CD4-positive, alpha-beta T cell treated with Interleukin-6 at 100 ng/mL for 8 hours (primary cell): ENCODE measurements at regions not wholly inside any gene's neighbourhood (a gene's known extent, or its start where the extent isn't known, plus 50 kb on each side); places are given as distances from the start of the nearest gene placed in this dataset.
A peak's percentile ranks its signal among the peaks of the same experiment; 100 is the strongest.

ENCODE experiments used
- DNase-seq: peaks from one replicate; pipeline ENCODE4 v3.0.0-alpha.2; 2020; ENCODE audit warnings: mixed read lengths, low spot score

- no peak for DNase-seq
These were observed 119.8 kb upstream of the SLC25A33 start for GRCh38 chr1:9419369-9420041.

- no peak for DNase-seq
These were observed 118.3 kb upstream of the SLC25A33 start for GRCh38 chr1:9420835-9421532.

DNA sequence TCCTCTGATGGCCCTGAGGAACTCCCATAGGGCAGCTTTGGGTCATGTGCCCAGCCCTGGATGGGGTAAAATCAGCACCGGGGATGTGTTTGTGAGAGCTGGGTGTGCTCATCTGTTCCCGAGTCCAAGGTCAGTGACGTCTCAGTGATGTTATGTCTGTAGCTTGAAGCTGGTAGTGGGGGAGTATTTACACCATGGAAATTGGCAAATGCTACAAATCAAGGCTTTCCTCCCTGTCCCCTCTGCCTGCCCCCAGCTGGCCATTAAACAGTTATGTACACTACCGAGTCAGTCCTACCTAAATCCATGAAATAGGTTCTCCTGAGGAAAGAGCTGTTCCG is 117.8 kb upstream of the SLC25A33 start:
- DNase-seq, result no peak

GRCh38 chr1:9422321-9422720 is 116.9 kb upstream of the SLC25A33 start:
- no peak for DNase-seq

DNA sequence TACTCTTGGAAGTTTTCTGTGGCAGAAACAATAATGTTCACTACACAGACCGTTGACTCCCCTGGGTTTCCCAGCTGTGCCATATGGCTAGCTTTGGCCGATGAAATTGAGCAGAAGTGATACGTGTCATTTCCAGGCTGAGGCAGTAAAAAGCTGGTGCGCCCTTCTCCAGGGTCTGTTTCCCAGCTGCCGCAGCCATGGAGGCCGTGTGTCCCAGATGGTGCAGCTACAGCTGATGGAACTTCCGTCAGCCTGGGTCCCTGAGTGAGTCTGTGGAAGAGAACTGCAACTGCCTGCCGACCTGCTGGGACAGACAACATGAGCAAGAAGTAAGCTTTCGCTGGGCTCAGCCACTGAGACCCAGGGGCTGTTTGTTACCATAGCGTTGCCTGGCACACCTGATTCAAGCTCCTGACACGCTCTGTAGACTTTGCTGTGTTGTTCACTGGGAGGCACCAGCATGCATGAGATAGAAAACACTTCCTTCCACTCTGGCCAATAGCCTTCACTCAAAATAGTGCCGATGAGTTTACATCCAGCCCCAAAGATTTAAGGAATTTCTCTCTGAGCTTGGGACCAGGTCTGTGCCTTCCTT is 116.3 kb upstream of the SLC25A33 start:
- no peak for DNase-seq

GRCh38 chr1:9424261-9424660 is 115.0 kb upstream of the SLC25A33 start:
- DNase-seq, result no peak

DNA sequence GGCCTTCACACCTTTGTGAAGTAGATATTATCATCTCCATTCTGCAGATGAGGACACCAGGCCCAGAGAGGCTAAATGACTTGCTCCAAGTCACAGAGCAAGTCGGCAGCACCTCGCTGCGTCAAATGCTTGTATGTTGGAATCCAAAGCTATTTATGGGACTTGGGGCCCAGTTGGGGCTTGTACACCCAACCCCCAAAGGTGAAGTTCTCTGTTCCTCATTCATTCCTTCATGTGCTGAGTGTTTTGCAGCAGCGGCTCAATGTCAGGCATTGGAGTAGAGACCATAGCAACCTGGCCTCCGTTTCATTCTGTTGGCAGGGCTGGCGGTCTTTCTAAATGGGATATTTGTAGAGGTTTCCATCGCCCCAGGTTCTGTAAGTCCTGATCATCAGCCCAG is 113.4 kb upstream of the SLC25A33 start:
- DNase-seq, result no peak

DNA sequence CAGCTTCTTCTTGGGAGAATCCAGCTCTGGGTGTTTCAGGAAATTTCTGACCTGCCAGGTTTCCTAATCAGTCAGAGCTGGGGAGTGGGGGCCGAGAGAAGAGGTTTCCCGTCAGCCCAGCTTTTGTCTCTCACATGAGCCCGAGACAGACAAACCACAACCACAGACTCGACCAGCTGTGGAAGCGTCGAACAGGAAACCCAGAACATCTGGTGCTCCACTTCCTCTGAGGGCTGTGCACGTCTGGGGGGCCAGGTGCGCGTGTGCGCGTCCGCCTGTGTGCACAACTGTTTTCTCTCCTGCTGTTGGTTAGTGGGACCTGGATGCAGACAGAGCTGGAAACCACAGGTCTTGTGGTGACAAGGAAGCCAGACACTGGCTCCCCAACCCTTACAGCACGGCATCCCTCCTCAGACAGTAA is 113.0 kb upstream of the SLC25A33 start:
- DNase-seq, result peak; percentile 90

DNA sequence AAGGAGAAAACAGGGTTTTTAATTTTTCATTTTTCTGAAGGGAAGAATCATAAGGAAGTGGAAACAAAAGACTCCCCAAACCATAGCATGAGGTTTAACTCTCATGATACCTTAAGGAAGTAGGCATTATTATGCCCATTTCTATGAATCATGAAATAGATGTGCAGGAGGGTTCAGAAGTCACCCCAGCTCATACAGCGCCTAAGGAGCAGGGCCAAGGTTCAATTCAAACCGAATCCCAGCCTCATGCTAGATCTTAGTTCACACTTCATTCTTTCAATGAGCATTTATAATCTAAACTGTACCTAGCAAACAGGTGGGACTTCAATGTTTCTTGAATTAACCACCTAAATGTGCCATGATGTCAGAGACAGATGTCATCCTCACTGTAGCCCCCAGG is 111.9 kb upstream of the SLC25A33 start:
- DNase-seq, result no peak

- DNase-seq, result peak; percentile 99
These were observed 110.5 kb upstream of the SLC25A33 start for GRCh38 chr1:9428601-9429341.

GRCh38 chr1:9429342-9429711 is 109.9 kb upstream of the SLC25A33 start:
- DNase-seq, result no peak

DNA sequence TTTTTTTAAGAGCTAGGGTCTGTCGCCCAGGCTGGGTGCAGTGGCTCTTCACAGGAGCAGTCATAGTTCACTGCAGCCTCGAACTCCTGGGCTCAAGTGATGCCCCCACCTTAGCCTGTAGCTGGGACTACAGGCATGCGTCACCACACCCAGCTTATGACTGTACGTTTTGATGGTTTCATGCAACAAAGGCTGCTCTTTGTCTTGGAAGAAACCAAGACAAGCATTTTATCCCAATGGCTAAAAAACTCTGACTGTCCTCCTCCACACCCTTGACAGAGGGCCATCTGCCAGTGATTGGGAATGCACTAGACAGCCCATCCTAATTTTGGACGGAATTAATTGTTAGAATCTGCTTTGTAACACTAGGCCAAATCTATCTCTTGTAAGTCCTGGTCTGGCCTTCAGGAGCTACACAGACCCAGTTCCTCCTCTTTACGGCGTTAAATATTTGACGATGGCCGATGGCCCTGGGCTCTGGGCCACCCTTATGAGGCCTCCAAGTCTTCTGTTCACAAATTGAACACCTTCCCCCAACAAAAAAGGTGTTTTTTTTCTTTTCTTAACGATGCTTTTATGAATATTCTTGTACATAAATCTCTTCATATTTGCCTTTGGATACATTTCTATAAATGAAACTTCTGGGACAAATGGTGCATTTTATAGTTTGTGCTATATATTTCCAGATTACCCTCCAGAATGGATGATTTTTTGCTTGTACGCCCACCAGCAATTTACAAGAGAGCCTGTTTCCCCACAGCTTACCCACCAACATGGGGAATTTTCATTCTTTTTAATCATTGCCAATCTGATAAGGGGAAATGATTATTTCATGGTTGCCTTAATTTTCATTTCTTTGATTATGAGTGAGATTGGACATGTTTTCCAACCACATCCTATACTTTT is 104.8 kb upstream of the SLC25A33 start:
- DNase-seq, result no peak

GRCh38 chr1:9435153-9435636 is 104.1 kb upstream of the SLC25A33 start:
- no peak for DNase-seq

GRCh38 chr1:9435854-9436640 is 103.2 kb upstream of the SLC25A33 start:
- no peak for DNase-seq

GRCh38 chr1:9437961-9438430 is 101.3 kb upstream of the SLC25A33 start:
- DNase-seq, result no peak

GRCh38 chr1:9438431-9439073 is 100.7 kb upstream of the SLC25A33 start:
- no peak for DNase-seq

DNA sequence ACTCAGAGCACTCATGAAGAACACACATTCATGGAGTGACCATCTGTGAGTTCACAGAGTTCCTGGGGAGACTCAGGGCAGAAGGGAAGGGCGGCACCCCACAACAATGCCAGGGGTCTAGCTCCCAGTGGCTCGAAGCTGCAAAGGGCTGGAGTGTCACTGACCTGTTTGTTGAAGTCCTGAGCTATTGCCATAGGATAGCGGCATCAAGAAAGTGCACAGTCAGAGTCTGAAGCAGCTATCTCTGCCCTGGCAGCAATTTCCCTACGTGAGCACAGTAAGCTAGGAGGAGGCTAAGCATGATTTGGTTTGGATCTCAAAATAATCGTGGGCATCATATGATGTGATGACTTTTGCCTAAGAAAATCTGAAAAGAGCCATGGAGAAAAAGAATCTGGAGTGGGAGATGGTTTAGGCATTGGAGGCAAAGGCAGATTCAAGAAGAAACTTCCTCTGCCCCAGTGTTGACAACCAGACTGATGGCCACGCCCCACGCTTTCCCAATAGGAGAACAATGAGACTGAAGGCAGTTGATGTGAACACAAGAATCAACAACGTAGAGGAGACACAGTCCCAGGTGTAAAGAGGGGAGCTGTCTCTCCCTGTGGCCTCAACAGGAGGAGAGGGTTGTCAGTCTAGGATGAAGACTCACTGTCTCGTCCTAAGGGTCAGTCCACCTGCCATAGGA is 100.0 kb upstream of the SLC25A33 start:
- DNase-seq, result no peak

GRCh38 chr1:9440261-9440660 is 99.0 kb upstream of the SLC25A33 start:
- no peak for DNase-seq

GRCh38 chr1:9440763-9441194 is 98.5 kb upstream of the SLC25A33 start:
- DNase-seq, result no peak
